Neural progenitor cell (in vitro differentiated cells): ENCODE measurements at regions not wholly inside any gene's neighbourhood (a gene's known extent, or its start where the extent isn't known, plus 50 kb on each side); places are given as distances from the start of the nearest gene placed in this dataset.

Experiments
- DNase-seq: peaks from one replicate; pipeline ENCODE4 v3.0.0-alpha.2; 2016; ENCODE audit warnings: low spot score
- H2AFZ ChIP-seq: fragments of 200-600 bp; sonication (generic); replicated peaks from 2 replicates; pipeline ENCODE4 v1.6.1; 2016; ENCODE audit warnings: antibody characterized with exemption
- H3F3A ChIP-seq: fragments of 200-600 bp; sonication (generic); 2 replicates; pipeline ENCODE4 v1.6.1; 2016; ENCODE audit warnings: antibody characterized with exemption, low read depth
- H3K27ac ChIP-seq: fragments of 200-600 bp; sonication (generic); 2 replicates; pipeline ENCODE4 v1.5.1; 2016; ENCODE audit warnings: mild to moderate bottlenecking
- H3K27me3 ChIP-seq: fragments of 200-600 bp; sonication (generic); 2 replicates; pipeline ENCODE4 v1.6.1; 2016; ENCODE audit warnings: mild to moderate bottlenecking, moderate library complexity
- H3K36me3 ChIP-seq: fragments of 200-600 bp; sonication (generic); 2 replicates; pipeline ENCODE4 v1.5.1; 2016
- H3K4me1 ChIP-seq: fragments of 200-600 bp; sonication (generic); 2 replicates; pipeline ENCODE4 v1.6.1; 2016; ENCODE audit warnings: mixed run types
- H3K4me2 ChIP-seq: fragments of 200-600 bp; sonication (generic); 2 replicates; pipeline ENCODE4 v1.6.1; 2016
- H3K4me3 ChIP-seq: fragments of 200-600 bp; sonication (generic); 2 replicates; pipeline ENCODE4 v1.5.1; 2016
- H3K79me2 ChIP-seq: fragments of 200-600 bp; sonication (generic); 2 replicates; pipeline ENCODE4 v1.6.1; 2016; ENCODE audit warnings: low read depth
- H3K9ac ChIP-seq: fragments of 200-600 bp; sonication (generic); 2 replicates; pipeline ENCODE4 v1.6.1; 2016
- H3K9me3 ChIP-seq: fragments of 200-600 bp; sonication (generic); 2 replicates; pipeline ENCODE4 v1.5.1; 2016; ENCODE audit warnings: low read depth
- H4K20me1 ChIP-seq: fragments of 200-600 bp; sonication (generic); 2 replicates; pipeline ENCODE4 v1.6.1; 2016; ENCODE audit warnings: low read depth
- H3K27ac Mint-ChIP-seq: 3 replicates; pipeline ENCODE4 v1.8.0; 2021; ENCODE audit warnings: mixed read lengths
- H3K27me3 Mint-ChIP-seq: 2 replicates; pipeline ENCODE4 v1.8.0; 2022; ENCODE audit warnings: low read depth, mild to moderate bottlenecking, inconsistent platforms, moderate library complexity, mixed read lengths; ENCODE audit not compliant: insufficient read depth
- H3K36me3 Mint-ChIP-seq: 3 replicates; pipeline ENCODE4 v1.8.0; 2021; ENCODE audit warnings: mixed read lengths
- H3K4me1 Mint-ChIP-seq: 3 replicates; pipeline ENCODE4 v1.8.0; 2021; ENCODE audit warnings: mixed read lengths
- H3K4me3 Mint-ChIP-seq: 3 replicates; pipeline ENCODE4 v1.8.0; 2021; ENCODE audit warnings: mild to moderate bottlenecking, moderate library complexity, mixed read lengths
- H3K9me3 Mint-ChIP-seq: 3 replicates; pipeline ENCODE4 v1.8.0; 2020; ENCODE audit warnings: mixed read lengths
- CTCF ChIP-seq: fragments of 200-600 bp; sonication (generic); IDR thresholded peaks from 2 replicates; pipeline ENCODE4 v1.5.1; 2017; ENCODE audit warnings: antibody characterized with exemption, mild to moderate bottlenecking
- EZH2 ChIP-seq: fragments of 200-600 bp; sonication (generic); IDR thresholded peaks from 2 replicates; pipeline ENCODE4 v1.6.1; 2017; ENCODE audit warnings: antibody characterized with exemption, mild to moderate bottlenecking, moderate library complexity
- EZH2phosphoT487 ChIP-seq: fragments of 200-600 bp; sonication (generic); IDR thresholded peaks from 2 replicates; pipeline ENCODE4 v1.6.1; 2017; ENCODE audit warnings: antibody characterized with exemption

DNA sequence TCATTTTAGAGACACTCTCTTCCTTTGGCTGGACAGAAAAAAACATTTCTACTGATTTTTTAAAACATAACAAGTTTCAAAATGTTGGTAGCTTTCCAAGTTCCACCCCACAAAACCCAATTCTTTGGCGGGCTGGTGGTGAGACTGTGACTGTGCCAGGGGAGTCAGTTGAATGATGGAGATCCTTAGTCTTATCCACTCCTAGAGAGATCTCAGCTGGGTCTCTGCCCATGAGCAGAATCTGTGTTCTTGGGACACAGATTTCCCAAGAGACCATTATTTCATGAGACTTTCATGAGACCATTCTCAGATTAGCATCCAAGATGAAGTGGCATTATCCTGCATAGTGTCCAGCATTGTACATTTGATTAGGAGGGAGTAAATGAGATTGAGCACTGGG, 135.1 kb upstream of the NPHP3 start:
- TF ChIP-seq EZH2phosphoT487 (no peak), CTCF (no peak), EZH2 (no peak)
- Histone ChIP-seq H3K9ac (no peak overlapping the region), H3K9me3 (no peaks in the 10 kb centered on the region), H3K4me2 (no peak overlapping the region), H3K36me3 (no peaks in the 10 kb centered on the region), H2AFZ (no peak overlapping the region), H3K27ac (no peak overlapping the region), H3F3A (no peaks in the 10 kb centered on the region), H3K79me2 (no peaks in the 10 kb centered on the region), H4K20me1 (no peaks in the 10 kb centered on the region), H3K4me1 (no peaks in the 10 kb centered on the region), H3K27me3 (no peaks in the 10 kb centered on the region), H3K4me3 (no peak overlapping the region)
- Mint-ChIP-seq H3K27ac (no peak overlapping the region), H3K36me3 (no peaks in the 10 kb centered on the region), H3K9me3 (no peaks in the 10 kb centered on the region), H3K4me3 (no peak overlapping the region), H3K4me1 (no peaks in the 10 kb centered on the region), H3K27me3 (no peaks in the 10 kb centered on the region)
- no peak for DNase-seq

GRCh38 chr3:132854856-132855535, 132.8 kb upstream of the NPHP3 start:
- Histone ChIP-seq H3K9me3 (no peaks in the 10 kb centered on the region), H3K27ac (no peak overlapping the region), H3K9ac (no peak overlapping the region), H3K27me3 (no peaks in the 10 kb centered on the region), H3K4me1 (no peaks in the 10 kb centered on the region), H3F3A (no peaks in the 10 kb centered on the region), H3K36me3 (no peaks in the 10 kb centered on the region), H4K20me1 (no peaks in the 10 kb centered on the region), H2AFZ (no peak overlapping the region), H3K79me2 (no peaks in the 10 kb centered on the region), H3K4me3 (no peak overlapping the region), H3K4me2 (no peak overlapping the region)
- H3K36me3 Mint-ChIP-seq = no peaks in the 10 kb centered on the region
- H3K27ac Mint-ChIP-seq = no peak overlapping the region
- no peak for TF ChIP-seq CTCF
- no peak for TF ChIP-seq EZH2
- no peak for TF ChIP-seq EZH2phosphoT487
- no peaks in the 10 kb centered on the region for H3K27me3 Mint-ChIP-seq
- no peaks in the 10 kb centered on the region for H3K4me1 Mint-ChIP-seq
- DNase-seq = no peak
- peaks cover 2% of the 10 kb centered on the region for H3K9me3 Mint-ChIP-seq
- H3K4me3 Mint-ChIP-seq = no peak overlapping the region

- Histone ChIP-seq H3K9me3 (no peaks in the 10 kb centered on the region), H2AFZ (no peak overlapping the region), H3K4me3 (no peak overlapping the region), H3K36me3 (no peaks in the 10 kb centered on the region), H4K20me1 (no peaks in the 10 kb centered on the region), H3K4me1 (peaks cover 11% of the 10 kb centered on the region), H3K79me2 (no peaks in the 10 kb centered on the region), H3K27me3 (no peaks in the 10 kb centered on the region), H3F3A (no peaks in the 10 kb centered on the region), H3K9ac (no peak overlapping the region), H3K4me2 (no peak overlapping the region), H3K27ac (no peak overlapping the region)
- no peak for DNase-seq
- peaks cover 2% of the 10 kb centered on the region for H3K9me3 Mint-ChIP-seq
- H3K4me3 Mint-ChIP-seq = no peak overlapping the region
- no peaks in the 10 kb centered on the region for H3K36me3 Mint-ChIP-seq
- no peak overlapping the region for H3K27ac Mint-ChIP-seq
- no peak for TF ChIP-seq CTCF
- TF ChIP-seq EZH2 = no peak
- TF ChIP-seq EZH2phosphoT487 = no peak
- peaks cover 10% of the 10 kb centered on the region for H3K4me1 Mint-ChIP-seq
- H3K27me3 Mint-ChIP-seq = peaks cover 4% of the 10 kb centered on the region
These were observed 125.8 kb upstream of the NPHP3 start for GRCh38 chr3:132847849-132848625.
